GM12878 (cell line): ENCODE measurements at regions not wholly inside any gene's neighbourhood (a gene's known extent, or its start where the extent isn't known, plus 50 kb on each side); places are given as distances from the start of the nearest gene placed in this dataset.

Experiments used
- EP300 ChIP-seq, 2 experiments: fragments of 150-350 bp in 1 of 2; IDR thresholded peaks; 2 replicates each; pipeline ENCODE4 v1.6.1; 2011 to 2012; ENCODE audit warnings: low read depth in 2 of 2, low read length in 2 of 2, borderline replicate concordance in 1 of 2, improper control_type of control experiment in 1 of 2, inconsistent platforms in 1 of 2; ENCODE audit not compliant: control insufficient read depth in 1 of 2
- GABPA ChIP-seq: IDR thresholded peaks from 2 replicates; pipeline ENCODE4 v1.6.1; 2014; ENCODE audit warnings: antibody characterized with exemption, low read depth, mild to moderate bottlenecking, inconsistent platforms
- RFX5 ChIP-seq: IDR thresholded peaks from 2 replicates; pipeline ENCODE4 v1.6.1; 2011; ENCODE audit warnings: low read depth, low read length, improper control_type of control experiment
- TF ChIP-seq, protein P1 (sequence below), 3 experiments: IDR thresholded peaks in 2 of 3; conservative IDR thresholded peaks in 1 of 3; 2 replicates each; pipeline ENCODE4 v1.5.1; 2011; ENCODE audit warnings: low read depth in 3 of 3, low read length in 3 of 3, mild to moderate bottlenecking in 3 of 3, control low read depth in 2 of 3, moderate library complexity in 2 of 3, inconsistent platforms in 1 of 3, mixed read lengths in 1 of 3; ENCODE audit not compliant: control insufficient read depth in 2 of 3, insufficient read depth in 1 of 3; ENCODE audit errors: extremely low read depth in 1 of 3

DNA sequence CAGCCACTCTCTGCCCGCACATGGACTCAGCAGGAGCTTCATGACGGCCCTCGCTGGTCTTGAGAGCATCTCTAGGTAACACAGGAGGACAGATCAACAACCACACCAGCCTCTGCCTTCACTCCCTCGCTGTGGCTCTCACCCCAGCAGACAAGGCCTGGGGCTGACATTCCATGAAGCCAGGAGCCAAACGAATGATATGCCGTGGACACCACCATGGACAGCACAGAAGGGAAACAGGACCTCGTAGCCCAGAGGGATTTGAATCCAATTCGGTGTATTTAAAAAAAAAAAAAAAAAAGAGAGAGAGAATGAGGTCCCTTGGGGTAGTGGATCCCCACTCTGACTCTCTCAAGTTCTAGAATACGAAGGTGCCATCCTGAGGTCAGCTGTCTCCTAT lies 385.5 kb downstream of the SHANK2 start:
- TF ChIP-seq RFX5 (no peak), GABPA (no peak), EP300 (IDR thresholded peaks at IDR 0.05; ENCODE audit: borderline replicate concordance in 1 of 2, control insufficient read depth in 1 of 2, low read depth in 2 of 2, low read length in 2 of 2) (no peak)
- TF ChIP-seq, protein P1, sequence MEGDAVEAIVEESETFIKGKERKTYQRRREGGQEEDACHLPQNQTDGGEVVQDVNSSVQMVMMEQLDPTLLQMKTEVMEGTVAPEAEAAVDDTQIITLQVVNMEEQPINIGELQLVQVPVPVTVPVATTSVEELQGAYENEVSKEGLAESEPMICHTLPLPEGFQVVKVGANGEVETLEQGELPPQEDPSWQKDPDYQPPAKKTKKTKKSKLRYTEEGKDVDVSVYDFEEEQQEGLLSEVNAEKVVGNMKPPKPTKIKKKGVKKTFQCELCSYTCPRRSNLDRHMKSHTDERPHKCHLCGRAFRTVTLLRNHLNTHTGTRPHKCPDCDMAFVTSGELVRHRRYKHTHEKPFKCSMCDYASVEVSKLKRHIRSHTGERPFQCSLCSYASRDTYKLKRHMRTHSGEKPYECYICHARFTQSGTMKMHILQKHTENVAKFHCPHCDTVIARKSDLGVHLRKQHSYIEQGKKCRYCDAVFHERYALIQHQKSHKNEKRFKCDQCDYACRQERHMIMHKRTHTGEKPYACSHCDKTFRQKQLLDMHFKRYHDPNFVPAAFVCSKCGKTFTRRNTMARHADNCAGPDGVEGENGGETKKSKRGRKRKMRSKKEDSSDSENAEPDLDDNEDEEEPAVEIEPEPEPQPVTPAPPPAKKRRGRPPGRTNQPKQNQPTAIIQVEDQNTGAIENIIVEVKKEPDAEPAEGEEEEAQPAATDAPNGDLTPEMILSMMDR (IDR thresholded peaks at IDR 0.05 in 2 of 3, conservative IDR thresholded peaks at IDR 0.05 in 1 of 3; ENCODE audit: control insufficient read depth in 2 of 3, extremely low read depth in 1 of 3, insufficient read depth in 1 of 3, low read depth in 3 of 3, low read length in 3 of 3): no peak
